ENCODE measurements at regions not wholly inside any gene's neighbourhood (a gene's known extent, or its start where the extent isn't known, plus 50 kb on each side); places are given as distances from the start of the nearest gene placed in this dataset.

- no peak for TF ChIP-seq EZH2phosphoT487 (IDR thresholded peaks at IDR 0.05; ENCODE audit: low read depth)
- no peak for TF ChIP-seq CTCF (IDR thresholded peaks at IDR 0.05; ENCODE audit: low read depth, low read length)
- Histone ChIP-seq H3K9ac (ENCODE audit: low read length) (no peak overlapping the region), H3K4me3 (ENCODE audit: low read length) (no peak overlapping the region), H3K4me1 (ENCODE audit: low read length) (no peaks in the 10 kb centered on the region), H3K79me2 (ENCODE audit: low read length) (no peaks in the 10 kb centered on the region), H3K27ac (ENCODE audit: low read length) (no peak overlapping the region), H4K20me1 (ENCODE audit: insufficient read depth, low read length) (no peaks in the 10 kb centered on the region), H3K4me2 (ENCODE audit: low read length) (no peak overlapping the region), H3K9me3 (ENCODE audit: insufficient read depth, low read length) (no peaks in the 10 kb centered on the region), H3K36me3 (replicated peaks; ENCODE audit: low read depth, low read length) (no peaks in the 10 kb centered on the region), H2AFZ (ENCODE audit: low read depth, low read length) (no peak overlapping the region), H3K27me3 (ENCODE audit: low read depth, low read length) (peaks cover 3% of the 10 kb centered on the region; the same call in 1 of the 2 replicates)
These were observed 172.2 kb upstream of the HEY2 start for GRCh38 chr6:125577124-125577662.

DNA sequence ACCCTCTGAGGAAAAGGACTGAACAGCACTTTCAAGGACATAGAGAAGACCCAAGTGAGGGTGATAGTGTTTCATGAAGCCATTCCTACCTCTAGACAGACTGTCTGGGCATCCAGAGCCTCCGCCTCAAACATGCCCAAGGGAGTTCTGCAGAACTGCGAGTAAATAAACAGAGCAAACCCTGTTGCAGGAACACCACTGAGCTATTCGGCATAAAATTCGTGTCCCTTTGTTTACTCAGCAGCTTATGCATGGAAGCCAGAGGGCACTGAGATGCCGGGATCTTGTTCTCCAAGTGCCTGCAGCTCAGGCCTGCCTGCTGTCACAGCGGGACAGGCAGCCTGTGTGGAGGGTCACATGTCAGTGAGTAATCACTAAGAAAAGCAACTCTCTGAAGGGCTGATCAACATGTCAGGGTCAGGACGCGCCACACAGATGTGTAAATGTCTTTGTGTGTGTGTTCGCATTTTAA lies 164.9 kb upstream of the HEY2 start:
- H3K4me3 ChIP-seq (ENCODE audit: low read length): no peak overlapping the region
- H3K9me3 ChIP-seq (ENCODE audit: insufficient read depth, low read length): no peaks in the 10 kb centered on the region
- no peaks in the 10 kb centered on the region for H3K4me1 ChIP-seq (ENCODE audit: low read length)
- H2AFZ ChIP-seq (ENCODE audit: low read depth, low read length): no peak overlapping the region
- H3K4me2 ChIP-seq (ENCODE audit: low read length): no peak overlapping the region
- no peak overlapping the region for H3K9ac ChIP-seq (ENCODE audit: low read length)
- TF ChIP-seq CTCF (IDR thresholded peaks at IDR 0.05; ENCODE audit: low read depth, low read length) (no peak), EZH2phosphoT487 (IDR thresholded peaks at IDR 0.05; ENCODE audit: low read depth) (no peak)
- no peak overlapping the region for H3K27ac ChIP-seq (ENCODE audit: low read length)
- H3K27me3 ChIP-seq (ENCODE audit: low read depth, low read length): peaks cover 3% of the 10 kb centered on the region; the same call in 1 of the 2 replicates
- no peaks in the 10 kb centered on the region for H3K36me3 ChIP-seq (replicated peaks; ENCODE audit: low read depth, low read length)
- H4K20me1 ChIP-seq (ENCODE audit: insufficient read depth, low read length): no peaks in the 10 kb centered on the region
- H3K79me2 ChIP-seq (ENCODE audit: low read length): no peaks in the 10 kb centered on the region

GRCh38 chr6:125585470-125585869 lies 164.0 kb upstream of the HEY2 start:
- H3K4me2 ChIP-seq (ENCODE audit: low read length): no peak overlapping the region
- H3K4me1 ChIP-seq (ENCODE audit: low read length): no peaks in the 10 kb centered on the region
- H3K36me3 ChIP-seq (replicated peaks; ENCODE audit: low read depth, low read length): no peaks in the 10 kb centered on the region

DNA sequence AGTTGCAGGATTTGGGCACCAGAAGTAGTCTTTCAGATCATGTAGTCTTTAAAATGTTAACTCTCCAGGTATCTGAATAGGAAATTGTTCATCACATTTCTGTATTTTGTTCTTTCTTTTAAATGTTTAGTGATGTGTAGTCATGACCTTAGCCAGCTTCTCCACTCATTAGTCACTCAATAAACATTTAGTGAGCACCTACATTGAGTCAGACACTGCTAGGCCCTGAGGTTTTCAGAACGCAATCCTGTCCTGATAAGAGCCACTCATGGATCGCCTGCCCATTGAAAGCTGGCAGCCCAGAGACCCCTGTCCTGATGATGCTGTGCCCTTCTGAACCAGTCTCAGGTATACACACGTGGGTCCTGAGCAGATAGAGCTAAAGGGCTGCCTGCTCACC lies 163.4 kb upstream of the HEY2 start:
- H3K27ac ChIP-seq (ENCODE audit: low read length): no peak overlapping the region
- TF ChIP-seq CTCF (IDR thresholded peaks at IDR 0.05; ENCODE audit: low read depth, low read length) (no peak), EZH2phosphoT487 (IDR thresholded peaks at IDR 0.05; ENCODE audit: low read depth) (no peak)
- no peaks in the 10 kb centered on the region for H4K20me1 ChIP-seq (ENCODE audit: insufficient read depth, low read length)
- no peak overlapping the region for H3K9ac ChIP-seq (ENCODE audit: low read length)
- no peaks in the 10 kb centered on the region for H3K9me3 ChIP-seq (ENCODE audit: insufficient read depth, low read length)
- no peaks in the 10 kb centered on the region for H3K79me2 ChIP-seq (ENCODE audit: low read length)
- no peak overlapping the region for H2AFZ ChIP-seq (ENCODE audit: low read depth, low read length)
- H3K27me3 ChIP-seq (ENCODE audit: low read depth, low read length): no peaks in the 10 kb centered on the region
- no peaks in the 10 kb centered on the region for H3K36me3 ChIP-seq (replicated peaks; ENCODE audit: low read depth, low read length)
- H3K4me2 ChIP-seq (ENCODE audit: low read length): no peak overlapping the region
- no peak overlapping the region for H3K4me3 ChIP-seq (ENCODE audit: low read length)
- H3K4me1 ChIP-seq (ENCODE audit: low read length): no peaks in the 10 kb centered on the region

More at GRCh38 chr6:125585470-125585869, 164.0 kb upstream of the HEY2 start:
- H3K4me3 ChIP-seq (ENCODE audit: low read length): no peak overlapping the region
- TF ChIP-seq CTCF (IDR thresholded peaks at IDR 0.05; ENCODE audit: low read depth, low read length): no peak
- no peak for TF ChIP-seq EZH2phosphoT487 (IDR thresholded peaks at IDR 0.05; ENCODE audit: low read depth)
- H2AFZ ChIP-seq (ENCODE audit: low read depth, low read length): no peak overlapping the region
- no peaks in the 10 kb centered on the region for H3K9me3 ChIP-seq (ENCODE audit: insufficient read depth, low read length)
- no peak overlapping the region for H3K27ac ChIP-seq (ENCODE audit: low read length)
- no peak overlapping the region for H3K9ac ChIP-seq (ENCODE audit: low read length)
- H3K79me2 ChIP-seq (ENCODE audit: low read length): no peaks in the 10 kb centered on the region
- no peaks in the 10 kb centered on the region for H4K20me1 ChIP-seq (ENCODE audit: insufficient read depth, low read length)
- peaks cover 3% of the 10 kb centered on the region; the same call in 1 of the 2 replicates for H3K27me3 ChIP-seq (ENCODE audit: low read depth, low read length)

Measured in OCI-LY3 (cell line).